ENCODE measurements at regions not wholly inside any gene's neighbourhood (a gene's known extent, or its start where the extent isn't known, plus 50 kb on each side); places are given as distances from the start of the nearest gene placed in this dataset.

DNA sequence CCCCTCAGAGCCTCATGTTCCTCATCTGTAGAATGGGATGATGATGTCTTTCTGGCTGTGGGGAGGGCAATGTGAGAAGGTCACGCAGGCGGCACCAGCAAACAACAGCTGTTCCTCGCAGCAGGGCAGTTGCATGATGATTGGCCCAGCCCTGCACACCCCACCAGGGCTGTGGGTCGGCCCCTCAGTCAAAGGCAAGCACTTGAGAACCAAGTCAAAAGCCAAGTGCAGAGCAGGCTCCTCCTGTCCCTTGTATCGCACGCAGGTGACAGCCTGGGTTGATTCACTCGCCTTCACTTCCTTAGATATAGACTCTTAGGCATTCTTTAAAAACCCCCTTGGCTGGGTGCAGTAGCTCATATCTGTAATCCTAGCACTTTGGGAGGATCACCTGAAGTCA, 191.9 kb upstream of the C1orf174 start:
- WGBS, 4 donors = 82 to 96% (median 89%) methylated on average over 5 to 7 of the region's 7 CpGs
- Histone ChIP-seq H3K27me3 (peaks cover 0 to 2% (median 0%) of the 10 kb centered on the region in 9 donors), H3K27ac (no peak overlapping the region), H3K36me3 (no peaks in the 10 kb centered on the region), H3K4me3 (no peak overlapping the region), H3K4me1 (no peaks in the 10 kb centered on the region), H3K9me3 (peaks cover 0 to 23% (median 8%) of the 10 kb centered on the region in 12 donors)
- ATAC-seq (no peak), DNase-seq (no peak)
- intact Hi-C loops (cut with DNase I) = no loop called here
- TF ChIP-seq POLR2A (IDR thresholded peaks at IDR 0.05) (no peak), CTCF (IDR thresholded peaks at IDR 0.05) (no peak)

DNA sequence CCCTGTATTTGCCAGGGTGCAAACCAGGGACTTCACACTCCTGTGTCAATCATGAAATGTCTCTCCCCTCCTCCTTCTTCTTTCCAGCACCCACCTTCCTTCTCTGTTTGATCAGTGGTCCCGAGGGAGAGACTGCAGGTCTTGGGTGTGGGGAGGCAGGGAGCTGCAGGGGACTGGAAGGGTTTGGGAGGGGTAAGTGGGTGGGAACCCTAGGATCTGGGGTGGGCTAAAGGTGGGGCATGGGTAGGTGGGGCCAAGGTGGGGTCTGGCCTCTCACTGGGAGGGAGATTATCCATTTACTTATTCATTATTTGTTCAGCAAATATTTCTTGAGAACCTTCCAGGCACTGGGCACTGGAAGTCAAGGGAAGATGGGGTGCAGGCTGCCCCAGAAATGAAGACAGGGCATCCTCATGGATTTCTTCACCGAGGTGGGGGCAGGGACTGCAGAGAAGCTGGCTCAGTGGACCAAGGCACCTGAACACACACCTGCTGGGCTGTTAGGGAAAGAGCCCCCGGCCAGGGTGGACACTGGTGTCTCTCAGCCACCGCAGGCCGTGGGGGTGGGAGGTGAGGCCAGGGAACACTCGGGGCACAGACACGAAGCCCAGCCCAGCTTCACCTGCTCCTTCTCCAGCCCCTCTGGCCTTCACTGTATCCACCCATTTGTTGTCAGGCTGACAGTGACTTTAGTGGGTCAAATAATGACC, 193.9 kb upstream of the C1orf174 start:
- TF ChIP-seq CTCF (IDR thresholded peaks at IDR 0.05) (no peak), POLR2A (IDR thresholded peaks at IDR 0.05) (no peak)
- 69 to 89% (median 82%) methylated on average over 7 of the region's 7 CpGs for WGBS, 4 donors
- intact Hi-C loops (cut with DNase I) = no loop called here
- DNase-seq (no peak), ATAC-seq (no peak)
- no peaks in the 10 kb centered on the region for H3K36me3 ChIP-seq
- peaks cover 0 to 23% (median 9%) of the 10 kb centered on the region in 12 donors for H3K9me3 ChIP-seq
- H3K4me3 ChIP-seq = no peak overlapping the region
- H3K4me1 ChIP-seq = no peaks in the 10 kb centered on the region
- no peak overlapping the region for H3K27ac ChIP-seq
- peaks cover 0 to 2% (median 0%) of the 10 kb centered on the region in 9 donors for H3K27me3 ChIP-seq

GRCh38 chr1:4095433-4095971, 195.4 kb upstream of the C1orf174 start:
- intact Hi-C loops (cut with DNase I) = no loop called here
- no peaks in the 10 kb centered on the region for H3K36me3 ChIP-seq
- no peak overlapping the region for H3K4me3 ChIP-seq
- no peaks in the 10 kb centered on the region for H3K4me1 ChIP-seq
- no peak for TF ChIP-seq CTCF (IDR thresholded peaks at IDR 0.05)
- TF ChIP-seq POLR2A (IDR thresholded peaks at IDR 0.05) = no peak
- H3K27me3 ChIP-seq = peaks cover 0 to 2% (median 0%) of the 10 kb centered on the region in 9 donors
- no peak for DNase-seq
- peaks cover 0 to 23% (median 9%) of the 10 kb centered on the region in 12 donors for H3K9me3 ChIP-seq
- WGBS, 4 donors = 63 to 87% (median 68%) methylated on average over 5 of the region's 5 CpGs
- H3K27ac ChIP-seq = no peak overlapping the region
- ATAC-seq = no peak

GRCh38 chr1:4101459-4102161, 201.5 kb upstream of the C1orf174 start:
- WGBS, 4 donors = 15 to 35% (median 25%) methylated on average over 5 of the region's 5 CpGs
- no peak for ATAC-seq

More at GRCh38 chr1:4101459-4102161, 201.5 kb upstream of the C1orf174 start:
- TF ChIP-seq CTCF (IDR thresholded peaks at IDR 0.05) = no peak
- no peak for TF ChIP-seq POLR2A (IDR thresholded peaks at IDR 0.05)
- Histone ChIP-seq H3K27me3 (peaks cover 0 to 13% (median 0%) of the 10 kb centered on the region in 9 donors), H3K36me3 (no peaks in the 10 kb centered on the region), H3K27ac (no peak overlapping the region), H3K4me3 (no peak overlapping the region), H3K4me1 (no peaks in the 10 kb centered on the region), H3K9me3 (peaks cover 0 to 7% (median 0%) of the 10 kb centered on the region in 12 donors)
- no peak for DNase-seq
- intact Hi-C loops (cut with DNase I) = no loop called here
